ENCODE measurements at regions not wholly inside any gene's neighbourhood (a gene's known extent, or its start where the extent isn't known, plus 50 kb on each side); places are given as distances from the start of the nearest gene placed in this dataset.

GRCh38 chr21:28811860-28812259 lies 180.8 kb downstream of the LTN1 start:
- no peak overlapping the region for H3K27ac ChIP-seq
- H3K27me3 ChIP-seq: no peaks in the 10 kb centered on the region
- H3K4me3 ChIP-seq: no peak overlapping the region
- no peak for TF ChIP-seq CTCF (IDR thresholded peaks at IDR 0.05; ENCODE audit: poor library complexity)
- TF ChIP-seq EZH2 (IDR thresholded peaks at IDR 0.05; ENCODE audit: borderline replicate concordance): no peak
- TF ChIP-seq EZH2phosphoT487 (IDR thresholded peaks at IDR 0.05; ENCODE audit: low read depth, severe bottlenecking, unreplicated experiment): no peak
- no peaks in the 10 kb centered on the region for H3K4me1 ChIP-seq (ENCODE audit: insufficient read depth)
- DNase-seq (ENCODE audit: low spot score): no peak
- no peaks in the 10 kb centered on the region for H4K20me1 ChIP-seq (ENCODE audit: insufficient read depth, poor library complexity, severe bottlenecking)
- WGBS (ENCODE audit: low lambda C conversion rate, missing lambda C conversion rate): 83% methylated on average over 3 of the region's 3 CpGs
- H3K79me2 ChIP-seq: no peaks in the 10 kb centered on the region
- H2AFZ ChIP-seq: no peak overlapping the region
- H3K4me2 ChIP-seq: no peak overlapping the region
- no peaks in the 10 kb centered on the region for H3K36me3 ChIP-seq (replicated peaks; ENCODE audit: insufficient read depth, low read depth)
- H3K9me2 ChIP-seq (replicated peaks; ENCODE audit: insufficient read depth): no peaks in the 10 kb centered on the region
- no peaks in the 10 kb centered on the region for H3K9me3 ChIP-seq (ENCODE audit: low read depth)

GRCh38 chr21:28810826-28811524 lies 181.7 kb downstream of the LTN1 start:
- no peaks in the 10 kb centered on the region for H3K4me1 ChIP-seq (ENCODE audit: insufficient read depth)
- no peak overlapping the region for H3K4me2 ChIP-seq
- H3K27ac ChIP-seq: no peak overlapping the region
- H3K79me2 ChIP-seq: no peaks in the 10 kb centered on the region
- no peak for DNase-seq (ENCODE audit: low spot score)
- H2AFZ ChIP-seq: no peak overlapping the region
- TF ChIP-seq CTCF (IDR thresholded peaks at IDR 0.05; ENCODE audit: poor library complexity): no peak
- no peak for TF ChIP-seq EZH2 (IDR thresholded peaks at IDR 0.05; ENCODE audit: borderline replicate concordance)
- no peak for TF ChIP-seq EZH2phosphoT487 (IDR thresholded peaks at IDR 0.05; ENCODE audit: low read depth, severe bottlenecking, unreplicated experiment)
- no peaks in the 10 kb centered on the region for H3K9me3 ChIP-seq (ENCODE audit: low read depth)
- 79% methylated on average over 1 of the region's 3 CpGs for WGBS (ENCODE audit: low lambda C conversion rate, missing lambda C conversion rate)
- no peaks in the 10 kb centered on the region for H3K36me3 ChIP-seq (replicated peaks; ENCODE audit: insufficient read depth, low read depth)
- H3K9me2 ChIP-seq (replicated peaks; ENCODE audit: insufficient read depth): no peaks in the 10 kb centered on the region
- H4K20me1 ChIP-seq (ENCODE audit: insufficient read depth, poor library complexity, severe bottlenecking): no peaks in the 10 kb centered on the region
- H3K27me3 ChIP-seq: no peaks in the 10 kb centered on the region
- no peak overlapping the region for H3K4me3 ChIP-seq

GRCh38 chr21:28805885-28806284 lies 186.8 kb downstream of the LTN1 start:
- Histone ChIP-seq H3K9me2 (replicated peaks; ENCODE audit: insufficient read depth) (no peaks in the 10 kb centered on the region), H3K27me3 (no peaks in the 10 kb centered on the region), H2AFZ (no peak overlapping the region), H3K4me2 (no peak overlapping the region), H3K4me1 (ENCODE audit: insufficient read depth) (no peaks in the 10 kb centered on the region), H3K36me3 (replicated peaks; ENCODE audit: insufficient read depth, low read depth) (no peaks in the 10 kb centered on the region), H3K27ac (peak overlapping the region; percentile 81), H4K20me1 (ENCODE audit: insufficient read depth, poor library complexity, severe bottlenecking) (no peaks in the 10 kb centered on the region), H3K4me3 (no peak overlapping the region), H3K9me3 (ENCODE audit: low read depth) (no peaks in the 10 kb centered on the region), H3K79me2 (no peaks in the 10 kb centered on the region)
- TF ChIP-seq EZH2phosphoT487 (IDR thresholded peaks at IDR 0.05; ENCODE audit: low read depth, severe bottlenecking, unreplicated experiment) (no peak), CTCF (IDR thresholded peaks at IDR 0.05; ENCODE audit: poor library complexity) (no peak), EZH2 (IDR thresholded peaks at IDR 0.05; ENCODE audit: borderline replicate concordance) (no peak)
- DNase-seq (ENCODE audit: low spot score): no peak
- WGBS (ENCODE audit: low lambda C conversion rate, missing lambda C conversion rate): 65% methylated on average over 4 of the region's 4 CpGs
